CD4-positive, alpha-beta T cell (primary cell): ENCODE measurements at regions not wholly inside any gene's neighbourhood (a gene's known extent, or its start where the extent isn't known, plus 50 kb on each side); places are given as distances from the start of the nearest gene placed in this dataset.

ENCODE experiments used
- ATAC-seq: fragments of 200-7000 bp; cut with Tn5 transposase; one replicate; pipeline ENCODE4 v1.10.0; 2022; ENCODE audit warnings: mild to moderate bottlenecking; ENCODE audit not compliant: poor library complexity
- CTCF ChIA-PET: fragments of 350-600 bp; sonication (Branson Sonifier 250); formaldehyde crosslinking; loops from one replicate; lab custom pipeline; 2021; ENCODE audit warnings: antibody characterized with exemption, inconsistent platforms; lab: Charles Lee
- POLR2A ChIA-PET: fragments of 350-600 bp; sonication (Branson Sonifier 250); formaldehyde crosslinking; loops from one replicate; lab custom pipeline; 2021; ENCODE audit warnings: antibody characterized with exemption, inconsistent platforms; lab: Charles Lee
- DNase-seq, 14 experiments: peaks; one replicate each; pipeline ENCODE4 v3.0.0-alpha.2; 2013 to 2020; ENCODE audit warnings: mixed read lengths in 2 of 14
- H3K27ac ChIP-seq, 2 donors: one replicate each; pipeline versions ENCODE4 v1.5.1 to v1.7.0; 2013; ENCODE audit warnings: low read length in 2 of 2, low read depth in 1 of 2, mild to moderate bottlenecking in 1 of 2
- H3K27me3 ChIP-seq, 2 experiments: 1 replicate in 1 of 2; 2 replicates in 1 of 2; pipeline versions ENCODE4 v1.6.1 to v1.7.0; 2013; ENCODE audit warnings: low read length in 2 of 2, control low read depth in 1 of 2, mild to moderate bottlenecking in 1 of 2, moderate library complexity in 1 of 2; ENCODE audit not compliant: insufficient read depth in 2 of 2, control insufficient read depth in 1 of 2
- H3K36me3 ChIP-seq: one replicate; pipeline ENCODE4 v1.6.1; 2013; ENCODE audit warnings: low read length, control low read depth; ENCODE audit not compliant: insufficient read depth
- H3K4me1 ChIP-seq: one replicate; pipeline ENCODE4 v1.6.1; 2013; ENCODE audit warnings: low read length, control low read depth; ENCODE audit not compliant: insufficient read depth
- H3K4me3 ChIP-seq: one replicate; pipeline ENCODE4 v1.5.1; 2013; ENCODE audit warnings: mild to moderate bottlenecking, low read length, moderate library complexity
- H3K9me3 ChIP-seq, 2 experiments: 1 replicate in 1 of 2; 2 replicates in 1 of 2; pipeline versions ENCODE4 v1.6.1 to v1.7.0; 2013; ENCODE audit warnings: low read length in 2 of 2, mild to moderate bottlenecking in 2 of 2, control low read depth in 1 of 2, moderate library complexity in 1 of 2; ENCODE audit not compliant: control insufficient read depth in 1 of 2, insufficient read depth in 1 of 2
- H3K27ac Mint-ChIP-seq: one replicate; pipeline ENCODE4 v1.8.0; 2020; ENCODE audit warnings: mixed read lengths
- H3K27me3 Mint-ChIP-seq: one replicate; pipeline ENCODE4 v1.8.0; 2021; ENCODE audit warnings: mixed read lengths
- H3K36me3 Mint-ChIP-seq: one replicate; pipeline ENCODE4 v1.8.0; 2021; ENCODE audit warnings: low read depth, mixed read lengths
- H3K4me1 Mint-ChIP-seq: one replicate; pipeline ENCODE4 v1.8.0; 2021; ENCODE audit warnings: low read depth, mixed read lengths
- H3K4me3 Mint-ChIP-seq: one replicate; pipeline ENCODE4 v1.8.0; 2020; ENCODE audit warnings: mild to moderate bottlenecking, mixed read lengths
- H3K9me3 Mint-ChIP-seq: one replicate; pipeline ENCODE4 v1.8.0; 2020; ENCODE audit warnings: mixed read lengths
- CTCF ChIP-seq: fragments of 200-600 bp; IDR thresholded peaks from one replicate; pipeline ENCODE4 v1.8.0; 2022; ENCODE audit warnings: antibody characterized with exemption, mild to moderate bottlenecking
- intact Hi-C, 2 experiments: fragments of 100-400 bp; cut with DNase I in 1 of 2; cut with micrococcal nuclease in 1 of 2; formaldehyde crosslinking; loops; one replicate each; pipeline versions ENCODE4 v1.15.1 to v1.9.0; 2023 to 2025; cut with DNase I, micrococcal nuclease

- Histone ChIP-seq H3K4me3 (no peak overlapping the region), H3K27me3 (no peaks in the 10 kb centered on the region), H3K9me3 (no peaks in the 10 kb centered on the region), H3K36me3 (peaks cover 54% of the 10 kb centered on the region), H3K4me1 (no peaks in the 10 kb centered on the region), H3K27ac (no peak overlapping the region)
- ChIA-PET POLR2A (no interaction called here), CTCF (no interaction called here)
- no peak for TF ChIP-seq CTCF
- H3K4me1 Mint-ChIP-seq = peaks cover 14% of the 10 kb centered on the region
- no peak overlapping the region for H3K27ac Mint-ChIP-seq
- intact Hi-C loops = loop anchor here in 1 of 2 experiments (2.0 kb wide), 1 partner anchor 24 kb away; no protein-coding TSS in a partner anchor
- no peak overlapping the region for H3K4me3 Mint-ChIP-seq
- ATAC-seq = no peak
- DNase-seq = no peak
- H3K27me3 Mint-ChIP-seq = no peaks in the 10 kb centered on the region
- H3K9me3 Mint-ChIP-seq = peaks cover 5% of the 10 kb centered on the region
- peaks cover 84% of the 10 kb centered on the region for H3K36me3 Mint-ChIP-seq
Measured at GRCh38 chr7:149586646-149587645, 89.3 kb upstream of the ZNF746 start.

GRCh38 chr7:149584530-149584929 lies 86.9 kb upstream of the ZNF746 start:
- H3K27ac Mint-ChIP-seq = no peak overlapping the region
- peaks cover 12% of the 10 kb centered on the region for H3K4me1 Mint-ChIP-seq
- no peaks in the 10 kb centered on the region for H3K27me3 ChIP-seq
- no peak for ATAC-seq
- no peak for TF ChIP-seq CTCF
- H3K36me3 ChIP-seq = peaks cover 47% of the 10 kb centered on the region
- no peak overlapping the region for H3K4me3 Mint-ChIP-seq
- POLR2A ChIA-PET = no interaction called here
- peaks cover 8% of the 10 kb centered on the region for H3K4me1 ChIP-seq
- peaks cover 5% of the 10 kb centered on the region for H3K9me3 Mint-ChIP-seq
- no peaks in the 10 kb centered on the region for H3K27me3 Mint-ChIP-seq
- DNase-seq = no peak
- CTCF ChIA-PET = interaction anchor here (1.5 kb wide), 1 partner anchor 14 kb away, joined by 3 read pairs; no protein-coding TSS in a partner anchor
- no peak overlapping the region for H3K4me3 ChIP-seq
- H3K36me3 Mint-ChIP-seq = peaks cover 84% of the 10 kb centered on the region
- H3K27ac ChIP-seq = no peak overlapping the region
- peaks cover 0 to 5% of the 10 kb centered on the region in 2 experiments for H3K9me3 ChIP-seq
- intact Hi-C loops = no loop called here

GRCh38 chr7:149584009-149584408 lies 86.4 kb upstream of the ZNF746 start:
- peaks cover 0 to 5% of the 10 kb centered on the region in 2 experiments for H3K9me3 ChIP-seq
- peaks cover 5% of the 10 kb centered on the region for H3K9me3 Mint-ChIP-seq
- no peaks in the 10 kb centered on the region for H3K27me3 ChIP-seq
- H3K36me3 ChIP-seq = peaks cover 45% of the 10 kb centered on the region
- H3K27ac ChIP-seq = no peak overlapping the region
- peaks cover 12% of the 10 kb centered on the region for H3K4me1 Mint-ChIP-seq
- ChIA-PET CTCF (interaction anchor here (1.5 kb wide), 1 partner anchor 15 kb away, joined by 3 read pairs; no protein-coding TSS in a partner anchor), POLR2A (no interaction called here)
- no peak overlapping the region for H3K4me3 Mint-ChIP-seq
- H3K4me1 ChIP-seq = peaks cover 8% of the 10 kb centered on the region
- no peak for DNase-seq
- peaks cover 80% of the 10 kb centered on the region for H3K36me3 Mint-ChIP-seq
- H3K27ac Mint-ChIP-seq = no peak overlapping the region
- ATAC-seq = no peak
- no peak overlapping the region for H3K4me3 ChIP-seq
- no peak for TF ChIP-seq CTCF
- intact Hi-C loops = no loop called here
- H3K27me3 Mint-ChIP-seq = no peaks in the 10 kb centered on the region
